ENCODE measurements at regions not wholly inside any gene's neighbourhood (a gene's known extent, or its start where the extent isn't known, plus 50 kb on each side); places are given as distances from the start of the nearest gene placed in this dataset.

DNA sequence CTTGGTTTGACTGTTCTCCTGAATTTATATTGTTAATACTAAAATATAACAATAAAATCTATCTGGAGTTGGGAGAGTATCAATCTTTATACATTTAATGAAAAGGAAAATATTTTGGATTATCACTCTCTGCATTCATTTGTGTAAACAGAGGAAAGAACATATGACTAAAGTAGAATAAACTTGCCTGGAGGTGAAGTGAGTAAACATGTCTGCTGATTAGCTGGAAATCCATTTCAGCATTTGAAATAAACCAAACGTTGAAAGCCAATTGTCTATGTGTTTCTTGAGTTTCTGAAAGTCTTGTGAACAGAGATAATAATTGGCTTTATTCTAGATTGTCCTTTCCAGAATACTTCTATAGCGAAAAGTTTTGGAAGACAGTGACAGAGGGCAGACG lies 776.2 kb downstream of the SEMA5A start:
- TF ChIP-seq, protein P1, sequence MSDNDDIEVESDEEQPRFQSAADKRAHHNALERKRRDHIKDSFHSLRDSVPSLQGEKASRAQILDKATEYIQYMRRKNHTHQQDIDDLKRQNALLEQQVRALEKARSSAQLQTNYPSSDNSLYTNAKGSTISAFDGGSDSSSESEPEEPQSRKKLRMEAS (IDR thresholded peaks at IDR 0.05; ENCODE audit: insufficient read depth, insufficient read length), result no peak
- TF ChIP-seq JUN (IDR thresholded peaks at IDR 0.05; ENCODE audit: borderline replicate concordance, insufficient read depth, insufficient read length, low read depth), result no peak
- TF ChIP-seq, protein P2, sequence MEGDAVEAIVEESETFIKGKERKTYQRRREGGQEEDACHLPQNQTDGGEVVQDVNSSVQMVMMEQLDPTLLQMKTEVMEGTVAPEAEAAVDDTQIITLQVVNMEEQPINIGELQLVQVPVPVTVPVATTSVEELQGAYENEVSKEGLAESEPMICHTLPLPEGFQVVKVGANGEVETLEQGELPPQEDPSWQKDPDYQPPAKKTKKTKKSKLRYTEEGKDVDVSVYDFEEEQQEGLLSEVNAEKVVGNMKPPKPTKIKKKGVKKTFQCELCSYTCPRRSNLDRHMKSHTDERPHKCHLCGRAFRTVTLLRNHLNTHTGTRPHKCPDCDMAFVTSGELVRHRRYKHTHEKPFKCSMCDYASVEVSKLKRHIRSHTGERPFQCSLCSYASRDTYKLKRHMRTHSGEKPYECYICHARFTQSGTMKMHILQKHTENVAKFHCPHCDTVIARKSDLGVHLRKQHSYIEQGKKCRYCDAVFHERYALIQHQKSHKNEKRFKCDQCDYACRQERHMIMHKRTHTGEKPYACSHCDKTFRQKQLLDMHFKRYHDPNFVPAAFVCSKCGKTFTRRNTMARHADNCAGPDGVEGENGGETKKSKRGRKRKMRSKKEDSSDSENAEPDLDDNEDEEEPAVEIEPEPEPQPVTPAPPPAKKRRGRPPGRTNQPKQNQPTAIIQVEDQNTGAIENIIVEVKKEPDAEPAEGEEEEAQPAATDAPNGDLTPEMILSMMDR (IDR thresholded peaks at IDR 0.05; ENCODE audit: extremely low read depth in 1 of 2, insufficient read depth in 1 of 2, low read depth in 1 of 2, low read length in 2 of 2), result no peak
- no peak for TF ChIP-seq MYC (IDR thresholded peaks at IDR 0.05; ENCODE audit: low read depth, low read length)
- no peak for TF ChIP-seq EZH2 (IDR thresholded peaks at IDR 0.05; ENCODE audit: borderline replicate concordance, low read depth, low read length, severe bottlenecking)
- TF ChIP-seq POLR2A (IDR thresholded peaks at IDR 0.05; ENCODE audit: low read depth, low read length), result no peak
- no peak for TF ChIP-seq GATA2 (IDR thresholded peaks at IDR 0.05; ENCODE audit: insufficient read depth, insufficient read length, low read depth, low read length)
- TF ChIP-seq POLR2AphosphoS5 (IDR thresholded peaks at IDR 0.05; ENCODE audit: insufficient read depth, low read depth, low read length), result no peak
- no peak for TF ChIP-seq FOS (IDR thresholded peaks at IDR 0.05; ENCODE audit: borderline replicate concordance, insufficient read depth, low read length)

Data from endothelial cell of umbilical vein (primary cell).